Right lobe of liver (tissue), 6 donors: ENCODE measurements at regions not wholly inside any gene's neighbourhood (a gene's known extent, or its start where the extent isn't known, plus 50 kb on each side); places are given as distances from the start of the nearest gene placed in this dataset.
"Not testable (repeated sequence)": the region's sequence is repeated elsewhere in the genome, so short reads cannot be mapped to it uniquely, and the experiment has no call there.

Source experiments
- ATAC-seq, 4 donors: fragments of 200-7000 bp; cut with Tn5 transposase; one replicate each; pipeline ENCODE4 v1.9.1; 2020; ENCODE audit warnings: mild to moderate bottlenecking in 4 of 4, moderate library complexity in 4 of 4
- DNase-seq, 3 donors: peaks; one replicate each; pipeline ENCODE4 v3.0.0-alpha.2; 2020
- H3K27ac ChIP-seq, 3 donors: fragments of 200-600 bp; one replicate each; pipeline ENCODE4 v1.8.0; 2022
- H3K27me3 ChIP-seq, 2 donors: fragments of 200-600 bp; one replicate each; pipeline ENCODE4 v1.8.0; 2022
- H3K36me3 ChIP-seq, 4 donors: fragments of 200-600 bp; sonication (generic) in 1 of 4; one replicate each; pipeline versions ENCODE4 v1.5.1 to v1.8.0; 2017 to 2022; ENCODE audit warnings: control low read depth in 1 of 4
- H3K4me1 ChIP-seq, 4 donors: fragments of 200-600 bp; sonication (generic) in 1 of 4; one replicate each; pipeline versions ENCODE4 v1.5.1 to v1.8.0; 2017 to 2022; ENCODE audit warnings: control low read depth in 1 of 4
- H3K4me3 ChIP-seq, 3 donors: fragments of 200-600 bp; one replicate each; pipeline ENCODE4 v1.8.0; 2022
- H3K9me3 ChIP-seq, 4 donors: fragments of 200-600 bp; sonication (generic) in 1 of 4; one replicate each; pipeline versions ENCODE4 v1.5.1 to v1.8.0; 2017 to 2022; ENCODE audit warnings: control low read depth in 1 of 4
- CTCF ChIP-seq, 4 donors: fragments of 200-600 bp in 3 of 4; fragments of 450-650 bp in 1 of 4; IDR thresholded peaks; one replicate each; pipeline versions ENCODE4 v1.5.1 to v1.8.0; 2016 to 2022; ENCODE audit warnings: antibody characterized with exemption in 4 of 4, mild to moderate bottlenecking in 2 of 4
- POLR2A ChIP-seq: fragments of 450-650 bp; IDR thresholded peaks from one replicate; pipeline ENCODE4 v1.6.1; 2017; ENCODE audit warnings: antibody characterized with exemption, mild to moderate bottlenecking
- WGBS: methylation state at CpG from one replicate; pipeline ENCODE4 v1.1.6; 2018; ENCODE audit warnings: low coverage, low lambda C conversion rate; ENCODE audit not compliant: insufficient coverage; ENCODE audit errors: missing lambda C conversion rate; 5-methylcytosine and 5-hydroxymethylcytosine counted together
- intact Hi-C, 2 donors: fragments of 100-400 bp; cut with DNase I; formaldehyde crosslinking; loops; one replicate each; pipeline versions ENCODE4 v1.11.2 to v1.14.1; 2022
- donor health status: DM: no; HTN: yes; CAD: no.
- donor health status: DM: no; HTN: no; CAD: no.
- donor health status: DM: no; HTN: no; CAD: no.
- donor health status: DM: no; HTN: yes; CAD: no.
- donor health status: DM: no; HTN: yes; CAD: no.

- 87% methylated on average over 2 of the region's 2 CpGs for WGBS
- intact Hi-C loops = no loop called here
Observed at GRCh38 chr10:76618171-76618570, 1019.4 kb downstream of the KCNMA1 start.

GRCh38 chr10:76616666-76617065, 1020.9 kb downstream of the KCNMA1 start:
- H3K4me3 ChIP-seq, H3K9me3 ChIP-seq, H3K36me3 ChIP-seq, intact Hi-C loops, H3K4me1 ChIP-seq, DNase-seq, ATAC-seq, H3K27me3 ChIP-seq, H3K27ac ChIP-seq: not testable (repeated sequence)

More at GRCh38 chr10:76618171-76618570, 1019.4 kb downstream of the KCNMA1 start:
- Histone ChIP-seq H3K27me3 (no peaks in the 10 kb centered on the region), H3K36me3 (no peaks in the 10 kb centered on the region), H3K27ac (no peak overlapping the region), H3K4me1 (no peaks in the 10 kb centered on the region), H3K9me3 (no peaks in the 10 kb centered on the region), H3K4me3 (no peak overlapping the region)
- ATAC-seq (no peak), DNase-seq (no peak)
- TF ChIP-seq CTCF (IDR thresholded peaks at IDR 0.05) (no peak), POLR2A (no peak)

- no peak for DNase-seq
Observed at GRCh38 chr10:76615049-76615448, 1022.6 kb downstream of the KCNMA1 start.

More at GRCh38 chr10:76615049-76615448, 1022.6 kb downstream of the KCNMA1 start:
- no peak overlapping the region for H3K4me3 ChIP-seq
- no peaks in the 10 kb centered on the region for H3K4me1 ChIP-seq
- H3K9me3 ChIP-seq = no peaks in the 10 kb centered on the region
- H3K27me3 ChIP-seq = no peaks in the 10 kb centered on the region
- WGBS = 38% methylated on average over 1 of the region's 1 CpG
- no peak for ATAC-seq
- H3K36me3 ChIP-seq = no peaks in the 10 kb centered on the region
- TF ChIP-seq POLR2A (no peak), CTCF (IDR thresholded peaks at IDR 0.05) (no peak)
- H3K27ac ChIP-seq = no peak overlapping the region
- intact Hi-C loops = no loop called here
